ENCODE measurements at regions not wholly inside any gene's neighbourhood (a gene's known extent, or its start where the extent isn't known, plus 50 kb on each side); places are given as distances from the start of the nearest gene placed in this dataset.
A peak's percentile ranks its signal among the peaks of the same experiment; 100 is the strongest.

DNA sequence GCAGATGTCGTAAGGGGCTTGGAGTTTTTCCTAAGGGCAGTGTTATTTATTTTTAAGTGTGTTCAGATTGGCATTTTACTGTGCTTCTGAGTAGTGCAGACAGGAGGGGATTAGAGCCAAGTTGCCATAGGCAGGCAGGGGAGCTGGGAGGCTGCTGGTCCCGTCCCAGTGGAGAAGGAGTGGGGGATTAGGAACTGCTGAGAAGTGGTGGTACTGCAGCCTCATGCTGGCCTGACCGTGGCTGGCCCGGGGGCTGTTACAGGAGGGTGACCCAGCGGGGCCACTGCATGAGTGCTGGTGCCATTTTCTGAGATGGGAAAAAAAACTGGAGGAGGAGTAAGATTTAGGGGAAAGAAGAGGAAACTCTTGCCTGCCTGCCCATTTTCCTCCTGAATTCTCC lies 52.3 kb upstream of the DLK1 start:
- Histone ChIP-seq H3K36me3 (ENCODE audit: insufficient read depth, insufficient read length, low read length) (no peaks in the 10 kb centered on the region), H3K9me3 (ENCODE audit: insufficient read depth, low read length) (no peaks in the 10 kb centered on the region), H3K4me3 (ENCODE audit: insufficient read length, low read depth) (no peak overlapping the region), H3K9ac (ENCODE audit: insufficient read length, low read depth) (peak overlapping the region; percentile 50), H3K4me1 (ENCODE audit: insufficient read depth, insufficient read length) (peaks cover 6% of the 10 kb centered on the region), H3K27me3 (ENCODE audit: insufficient read depth, insufficient read length) (peaks cover 11% of the 10 kb centered on the region)
- TF ChIP-seq YY1 (IDR thresholded peaks at IDR 0.05; ENCODE audit: insufficient read depth, insufficient read length) (no peak), SUZ12 (IDR thresholded peaks at IDR 0.05; ENCODE audit: extremely low read depth, insufficient read depth, insufficient read length) (no peak)
- DNase-seq (ENCODE audit: low read depth, low spot score) = no peak

DNA sequence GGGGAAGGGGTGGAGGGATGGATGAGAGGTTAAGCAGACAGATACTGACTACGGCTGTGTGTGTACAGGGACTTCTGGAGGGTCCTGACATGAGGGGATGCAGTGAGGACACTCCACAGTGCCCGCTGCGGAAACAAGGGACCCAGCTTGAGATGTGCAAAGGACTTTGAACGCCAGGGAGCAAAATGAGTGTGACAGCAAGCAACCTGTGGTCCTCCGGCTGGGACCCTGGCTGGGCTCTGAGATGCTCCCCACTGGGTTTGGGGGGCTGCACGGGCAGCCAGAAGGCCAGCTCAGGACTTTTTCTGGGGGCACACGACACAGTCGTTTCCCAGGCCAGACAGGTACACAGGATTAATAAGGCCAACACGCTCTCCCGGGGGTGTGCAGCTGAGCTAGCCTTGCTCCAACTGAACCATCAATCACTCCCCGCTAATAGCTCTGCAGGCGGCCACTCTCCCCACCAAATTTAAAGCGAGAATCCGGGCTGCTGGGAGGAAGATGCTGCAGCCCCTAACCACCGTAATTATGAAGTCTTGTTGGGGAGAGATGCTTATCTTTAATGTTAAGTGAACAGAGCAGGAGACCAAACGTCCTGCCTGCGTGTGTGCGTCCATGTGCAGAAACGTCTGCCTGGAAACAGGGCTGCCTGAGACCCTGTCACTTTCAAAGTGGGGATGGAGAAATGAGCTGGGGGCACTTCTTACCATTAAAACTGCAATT lies 51.6 kb upstream of the DLK1 start:
- no peak for DNase-seq (ENCODE audit: low read depth, low spot score)
- H3K4me1 ChIP-seq (ENCODE audit: insufficient read depth, insufficient read length) = peaks cover 6% of the 10 kb centered on the region
- H3K27me3 ChIP-seq (ENCODE audit: insufficient read depth, insufficient read length) = peaks cover 11% of the 10 kb centered on the region
- H3K4me3 ChIP-seq (ENCODE audit: insufficient read length, low read depth) = no peak overlapping the region
- no peaks in the 10 kb centered on the region for H3K9me3 ChIP-seq (ENCODE audit: insufficient read depth, low read length)
- peak overlapping the region; percentile 21 for H3K9ac ChIP-seq (ENCODE audit: insufficient read length, low read depth)
- TF ChIP-seq SUZ12 (IDR thresholded peaks at IDR 0.05; ENCODE audit: extremely low read depth, insufficient read depth, insufficient read length) (no peak), ZNF274 (IDR thresholded peaks at IDR 0.05; ENCODE audit: low read depth, low read length) (no peak), YY1 (IDR thresholded peaks at IDR 0.05; ENCODE audit: insufficient read depth, insufficient read length) (no peak)
- no peaks in the 10 kb centered on the region for H3K36me3 ChIP-seq (ENCODE audit: insufficient read depth, insufficient read length, low read length)

DNA sequence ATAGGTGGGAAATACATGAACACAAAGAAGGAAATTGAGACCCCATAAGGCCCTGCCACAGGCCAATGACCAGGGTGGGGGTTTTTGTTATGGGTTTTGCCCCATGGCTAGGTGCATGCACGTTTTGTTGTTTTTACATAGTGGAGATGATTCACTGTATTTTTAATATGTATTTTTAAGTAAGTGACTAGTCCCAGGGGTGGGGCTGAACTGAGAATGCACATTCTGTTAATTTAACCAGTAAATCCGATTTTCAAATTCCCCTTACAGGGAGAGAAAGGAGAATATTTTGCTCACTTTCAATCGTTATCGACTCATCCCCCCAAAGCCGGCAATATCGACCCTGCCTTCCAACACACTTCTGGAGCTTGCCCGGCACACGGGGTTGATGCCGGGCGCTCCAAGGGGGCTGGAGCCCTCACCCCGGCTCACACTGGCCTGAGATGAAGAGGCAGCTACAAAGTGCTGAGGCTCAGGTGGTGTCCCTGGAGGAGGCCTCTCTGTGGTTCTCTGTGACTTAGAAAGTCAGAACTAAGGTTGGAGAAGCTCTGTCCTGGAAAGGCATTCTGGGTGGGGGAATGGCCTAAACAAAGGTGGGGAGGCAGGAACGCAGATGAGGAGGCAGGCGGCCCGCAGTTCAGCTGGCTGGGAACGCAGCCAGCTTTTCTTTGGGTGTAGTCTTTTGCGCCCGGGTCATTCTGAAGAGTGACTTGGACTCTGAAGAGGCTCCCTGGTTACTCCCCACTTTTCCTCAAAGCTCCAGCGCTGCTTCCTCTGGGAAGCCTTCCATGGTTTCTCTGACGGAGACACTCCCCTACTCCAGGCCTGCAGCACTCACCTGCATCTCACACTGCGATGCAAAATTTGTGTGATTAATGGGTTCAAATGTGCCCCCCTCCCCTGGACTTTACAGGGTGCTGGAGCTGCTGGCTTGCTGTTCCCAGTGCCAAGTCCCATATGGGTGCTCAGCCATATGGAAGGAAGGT lies 50.7 kb upstream of the DLK1 start:
- H3K9ac ChIP-seq (ENCODE audit: insufficient read length, low read depth) = no peak overlapping the region
- peaks cover 6% of the 10 kb centered on the region for H3K4me1 ChIP-seq (ENCODE audit: insufficient read depth, insufficient read length)

More for the DNA sequence above, 50.7 kb upstream of the DLK1 start:
- no peak for DNase-seq (ENCODE audit: low read depth, low spot score)
- Histone ChIP-seq H3K27me3 (ENCODE audit: insufficient read depth, insufficient read length) (peaks cover 11% of the 10 kb centered on the region), H3K9me3 (ENCODE audit: insufficient read depth, low read length) (no peaks in the 10 kb centered on the region), H3K4me3 (ENCODE audit: insufficient read length, low read depth) (no peak overlapping the region), H3K36me3 (ENCODE audit: insufficient read depth, insufficient read length, low read length) (no peaks in the 10 kb centered on the region)
- no peak for TF ChIP-seq ZNF274 (IDR thresholded peaks at IDR 0.05; ENCODE audit: low read depth, low read length)
- TF ChIP-seq YY1 (IDR thresholded peaks at IDR 0.05; ENCODE audit: insufficient read depth, insufficient read length) = no peak
- no peak for TF ChIP-seq SUZ12 (IDR thresholded peaks at IDR 0.05; ENCODE audit: extremely low read depth, insufficient read depth, insufficient read length)
